SK-N-SH (cell line): ENCODE measurements at regions not wholly inside any gene's neighbourhood (a gene's known extent, or its start where the extent isn't known, plus 50 kb on each side); places are given as distances from the start of the nearest gene placed in this dataset.

Experiments used
- CTCF ChIA-PET: fragments of 300-600, 350-600 bp; formaldehyde crosslinking; extraction: SDS; loops from one replicate; lab custom pipeline; 2021; lab: Yijun Ruan, JAX
- POLR2A ChIA-PET: fragments of 350-600 bp; sonication (Branson Sonifier 250); formaldehyde crosslinking; extraction: SDS; loops from one replicate; lab custom pipeline; 2020; ENCODE audit warnings: antibody characterized with exemption, inconsistent platforms; lab: Yijun Ruan, JAX
- DNase-seq: peaks from one replicate; pipeline ENCODE4 v3.0.0; 2012
- H2AFZ ChIP-seq: fragments of 200-600 bp; sonication (generic); 2 replicates; pipeline ENCODE4 v1.8.1; 2016; ENCODE audit warnings: antibody characterized with exemption, mild to moderate bottlenecking, low read depth
- H3F3A ChIP-seq: fragments of 200-600 bp; sonication (generic); replicated peaks from 2 replicates; pipeline ENCODE3; 2016; ENCODE audit warnings: antibody characterized with exemption, mild to moderate bottlenecking; ENCODE audit not compliant: insufficient read depth
- H3K27ac ChIP-seq, 2 experiments: fragments of 200-500 bp in 1 of 2; fragments of 200-600 bp in 1 of 2; sonication (Bioruptor generic) in 1 of 2; sonication (generic), shearing (Covaris generic) in 1 of 2; 2 replicates each; pipeline versions ENCODE4 v1.5.1 to v1.6.1; 2014 to 2016; ENCODE audit warnings: low read depth in 2 of 2, inconsistent platforms in 1 of 2, low read length in 1 of 2, mild to moderate bottlenecking in 1 of 2, mixed read lengths in 1 of 2
- H3K27me3 ChIP-seq: fragments of 200-600 bp; sonication (generic), shearing (Covaris generic); 2 replicates; pipeline ENCODE4 v1.6.1; 2016; ENCODE audit warnings: mixed run types; ENCODE audit not compliant: insufficient read depth
- H3K36me3 ChIP-seq, 2 experiments: fragments of 200-500 bp in 1 of 2; fragments of 200-600 bp in 1 of 2; sonication (Bioruptor generic) in 1 of 2; sonication (generic) in 1 of 2; replicated peaks in 1 of 2; 2 replicates each; pipeline versions ENCODE3 to v1.5.1; 2014 to 2016; ENCODE audit warnings: low read length in 1 of 2, mild to moderate bottlenecking in 1 of 2; ENCODE audit not compliant: insufficient read depth in 2 of 2, control insufficient read depth in 1 of 2
- H3K4me1 ChIP-seq, 2 experiments: fragments of 200-500 bp in 1 of 2; fragments of 200-600 bp in 1 of 2; sonication (Bioruptor generic) in 1 of 2; sonication (generic), shearing (Covaris generic) in 1 of 2; 2 replicates each; pipeline versions ENCODE4 v1.5.1 to v1.6.1; 2014 to 2016; ENCODE audit warnings: low read depth in 1 of 2, low read length in 1 of 2, mixed run types in 1 of 2; ENCODE audit not compliant: insufficient read depth in 2 of 2, control insufficient read depth in 1 of 2
- H3K4me2 ChIP-seq: fragments of 200-600 bp; sonication (generic), shearing (Covaris generic); 2 replicates; pipeline ENCODE4 v1.6.1; 2017; ENCODE audit warnings: mixed run types
- H3K4me3 ChIP-seq, 2 experiments: fragments of 200-500 bp in 1 of 2; fragments of 200-600 bp in 1 of 2; sonication (Bioruptor generic) in 1 of 2; sonication (generic), shearing (Covaris generic) in 1 of 2; 2 replicates each; pipeline versions ENCODE4 v1.5.1 to v1.8.1; 2014 to 2016; ENCODE audit warnings: low read depth in 2 of 2, inconsistent platforms in 1 of 2, low read length in 1 of 2, mild to moderate bottlenecking in 1 of 2, mixed read lengths in 1 of 2, moderate library complexity in 1 of 2
- H3K79me2 ChIP-seq: fragments of 200-600 bp; sonication (generic); 2 replicates; pipeline ENCODE4 v1.8.1; 2017; ENCODE audit warnings: mild to moderate bottlenecking; ENCODE audit not compliant: insufficient read depth
- H3K9ac ChIP-seq: fragments of 200-600 bp; sonication (generic); 2 replicates; pipeline ENCODE4 v1.6.1; 2017; ENCODE audit warnings: mixed run types
- H3K9me2 ChIP-seq: fragments of 200-600 bp; sonication (generic); 2 replicates; pipeline ENCODE4 v1.6.1; 2017; ENCODE audit warnings: mixed run types
- H3K9me3 ChIP-seq: fragments of 200-600 bp; sonication (generic); 2 replicates; pipeline ENCODE4 v1.6.1; 2017; ENCODE audit warnings: mixed run types, mild to moderate bottlenecking, moderate library complexity
- H4K20me1 ChIP-seq: fragments of 200-600 bp; sonication (generic); 2 replicates; pipeline ENCODE4 v1.6.1; 2017; ENCODE audit warnings: mild to moderate bottlenecking, mixed run types; ENCODE audit not compliant: insufficient read depth
- CHD2 ChIP-seq: fragments of 150-350 bp; IDR thresholded peaks from 2 replicates; pipeline ENCODE4 v1.6.1; 2018; ENCODE audit warnings: low read length; ENCODE audit not compliant: partially characterized antibody
- EP300 ChIP-seq, 2 experiments: IDR thresholded peaks; 2 replicates each; pipeline versions ENCODE4 v1.4.0 to v1.6.1; 2012; ENCODE audit warnings: borderline replicate concordance in 1 of 2, low read depth in 1 of 2, low read length in 1 of 2
- EZH2phosphoT487 ChIP-seq: fragments of 200-600 bp; sonication (generic); IDR thresholded peaks from 2 replicates; pipeline ENCODE4 v1.6.1; 2017; ENCODE audit warnings: low read depth, mixed run types, mild to moderate bottlenecking, antibody characterized with exemption, moderate library complexity, borderline replicate concordance
- FOSL2 ChIP-seq: IDR thresholded peaks from 2 replicates; pipeline ENCODE4 v1.4.0; 2012; ENCODE audit warnings: low read depth, mild to moderate bottlenecking, moderate library complexity, borderline replicate concordance
- FOXJ3 ChIP-seq: sonication (generic); formaldehyde crosslinking; IDR thresholded peaks from 2 replicates; pipeline ENCODE4 v1.5.1; 2020; ENCODE audit warnings: mild to moderate bottlenecking, missing genetic modification reagents
- FOXM1 ChIP-seq: IDR thresholded peaks from 2 replicates; pipeline ENCODE4 v1.4.0; 2012; ENCODE audit warnings: low read depth, mild to moderate bottlenecking
- JUND ChIP-seq: IDR thresholded peaks from 2 replicates; pipeline ENCODE4 v1.4.0; 2012
- MAX ChIP-seq: IDR thresholded peaks from 2 replicates; pipeline ENCODE4 v1.4.0; 2012; ENCODE audit warnings: low read depth
- POLR2AphosphoS5 ChIP-seq: IDR thresholded peaks from 2 replicates; pipeline ENCODE4 v1.6.1; 2012; ENCODE audit warnings: low read depth, low read length
- RFX5 ChIP-seq: IDR thresholded peaks from 2 replicates; pipeline ENCODE4 v1.6.1; 2012; ENCODE audit warnings: mild to moderate bottlenecking, improper control_type of control experiment, low read length
- SMC3 ChIP-seq: IDR thresholded peaks from 2 replicates; pipeline ENCODE4 v1.6.1; 2012; ENCODE audit warnings: low read depth, low read length, improper control_type of control experiment
- TCF12 ChIP-seq: IDR thresholded peaks from 2 replicates; pipeline ENCODE4 v1.4.0; 2012
- TEAD4 ChIP-seq: IDR thresholded peaks from 2 replicates; pipeline ENCODE4 v1.4.0; 2012; ENCODE audit warnings: mild to moderate bottlenecking, borderline replicate concordance; ENCODE audit not compliant: insufficient read depth
- WGBS: methylation state at CpG from one replicate; pipeline ENCODE4 v1.1.6; 2017; ENCODE audit warnings: low lambda C conversion rate; 5-methylcytosine and 5-hydroxymethylcytosine counted together
- TF ChIP-seq, protein P1 (sequence below): fragments of 150-350 bp; IDR thresholded peaks from 2 replicates; pipeline ENCODE4 v1.6.1; 2016; ENCODE audit warnings: mild to moderate bottlenecking, low read depth, low read length
- TF ChIP-seq, protein P2 (sequence below): IDR thresholded peaks from 2 replicates; pipeline ENCODE4 v1.4.0; 2012; ENCODE audit warnings: low read depth, borderline replicate concordance

DNA sequence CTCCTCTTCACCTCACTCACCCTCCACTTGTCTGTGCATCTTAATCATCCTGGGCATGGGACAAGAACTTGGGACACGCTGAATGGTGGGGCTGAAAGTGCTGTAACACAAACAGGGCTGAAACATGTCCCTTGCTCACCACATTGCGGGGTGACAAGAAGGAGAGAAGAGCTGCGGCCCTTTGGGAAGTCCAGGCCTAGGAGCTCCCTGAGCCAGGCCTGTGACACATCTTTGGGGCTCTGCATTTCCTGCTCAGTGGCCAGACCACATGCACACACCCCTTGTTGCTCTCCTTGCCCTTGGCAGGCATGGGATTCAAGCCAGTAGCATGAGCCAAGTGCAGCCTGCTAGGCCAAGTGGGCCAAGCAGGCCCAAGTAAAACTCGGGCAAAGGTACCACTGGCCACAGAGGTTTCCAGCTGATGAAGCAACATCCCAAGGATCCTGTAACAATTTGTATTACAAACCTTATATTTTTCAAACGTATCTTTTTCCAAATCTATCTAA is 1384.3 kb upstream of the PCDH20 start:
- ChIA-PET POLR2A (no interaction called here), CTCF (interaction anchor here (0.9 kb wide), 1 partner anchor 38 kb away, joined by 3 read pairs; no protein-coding TSS in a partner anchor)
- Histone ChIP-seq H3K27me3 (no peaks in the 10 kb centered on the region), H2AFZ (no peak overlapping the region), H3K9ac (no peak overlapping the region), H3K9me3 (no peaks in the 10 kb centered on the region), H3K4me3 (no peak overlapping the region), H3K9me2 (no peaks in the 10 kb centered on the region), H3K27ac (no peak overlapping the region), H3K79me2 (no peaks in the 10 kb centered on the region), H3K36me3 (no peaks in the 10 kb centered on the region), H4K20me1 (no peaks in the 10 kb centered on the region), H3F3A (no peaks in the 10 kb centered on the region), H3K4me1 (no peaks in the 10 kb centered on the region), H3K4me2 (no peak overlapping the region)
- WGBS, result 56% methylated on average over 5 of the region's 5 CpGs
- no peak for DNase-seq
- TF ChIP-seq CHD2 (no peak), POLR2AphosphoS5 (no peak), MAX (no peak), FOSL2 (no peak)
- TF ChIP-seq, protein P1, sequence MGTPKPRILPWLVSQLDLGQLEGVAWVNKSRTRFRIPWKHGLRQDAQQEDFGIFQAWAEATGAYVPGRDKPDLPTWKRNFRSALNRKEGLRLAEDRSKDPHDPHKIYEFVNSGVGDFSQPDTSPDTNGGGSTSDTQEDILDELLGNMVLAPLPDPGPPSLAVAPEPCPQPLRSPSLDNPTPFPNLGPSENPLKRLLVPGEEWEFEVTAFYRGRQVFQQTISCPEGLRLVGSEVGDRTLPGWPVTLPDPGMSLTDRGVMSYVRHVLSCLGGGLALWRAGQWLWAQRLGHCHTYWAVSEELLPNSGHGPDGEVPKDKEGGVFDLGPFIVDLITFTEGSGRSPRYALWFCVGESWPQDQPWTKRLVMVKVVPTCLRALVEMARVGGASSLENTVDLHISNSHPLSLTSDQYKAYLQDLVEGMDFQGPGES, result no peak

DNA sequence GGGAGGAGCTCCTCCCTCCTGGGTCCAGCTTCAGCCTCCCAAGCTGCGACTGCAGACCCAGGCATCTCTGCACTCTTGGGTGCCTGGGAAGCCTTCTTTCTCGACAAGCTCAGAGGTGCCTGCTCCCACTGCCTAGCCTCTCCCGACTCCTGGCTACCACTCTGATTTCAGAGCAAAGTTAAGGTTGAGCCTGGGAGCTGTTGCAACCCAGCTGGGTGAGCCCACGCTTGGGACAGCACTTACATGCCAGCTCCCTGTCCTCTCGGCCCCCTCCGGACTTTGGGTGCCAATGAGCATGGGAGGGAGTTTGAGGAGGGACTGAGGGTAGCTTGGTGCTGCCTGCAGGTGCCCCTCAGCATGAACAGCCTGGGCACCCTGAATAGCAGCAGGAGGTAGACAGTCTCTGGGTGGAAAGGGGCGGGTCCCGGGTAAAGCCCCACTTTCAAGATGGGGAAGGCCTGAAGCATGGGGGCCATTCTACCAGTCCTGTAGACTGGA is 1383.4 kb upstream of the PCDH20 start:
- ChIA-PET POLR2A (no interaction called here), CTCF (no interaction called here)
- H3K9me2 ChIP-seq, result no peaks in the 10 kb centered on the region
- no peaks in the 10 kb centered on the region for H4K20me1 ChIP-seq
- no peaks in the 10 kb centered on the region for H3F3A ChIP-seq
- no peak overlapping the region for H2AFZ ChIP-seq
- no peak overlapping the region for H3K9ac ChIP-seq
- no peak overlapping the region for H3K4me2 ChIP-seq
- no peaks in the 10 kb centered on the region for H3K27me3 ChIP-seq
- no peaks in the 10 kb centered on the region; a peak in 1 of 4 replicates for H3K4me1 ChIP-seq
- WGBS, result 66% methylated on average over 7 of the region's 8 CpGs
- no peaks in the 10 kb centered on the region for H3K9me3 ChIP-seq
- H3K36me3 ChIP-seq, result no peaks in the 10 kb centered on the region
- no peak overlapping the region for H3K27ac ChIP-seq
- TF ChIP-seq EZH2phosphoT487 (no peak), FOXM1 (no peak), JUND (no peak), RFX5 (no peak), TEAD4 (no peak), POLR2AphosphoS5 (no peak), MAX (no peak), TCF12 (no peak), SMC3 (no peak), EP300 (IDR thresholded peaks at IDR 0.05; ENCODE audit: borderline replicate concordance in 1 of 2, low read depth in 1 of 2, low read length in 1 of 2) (no peak), CHD2 (no peak), FOXJ3 (CRISPR knock-in tag) (no peak)
- TF ChIP-seq, protein P2, sequence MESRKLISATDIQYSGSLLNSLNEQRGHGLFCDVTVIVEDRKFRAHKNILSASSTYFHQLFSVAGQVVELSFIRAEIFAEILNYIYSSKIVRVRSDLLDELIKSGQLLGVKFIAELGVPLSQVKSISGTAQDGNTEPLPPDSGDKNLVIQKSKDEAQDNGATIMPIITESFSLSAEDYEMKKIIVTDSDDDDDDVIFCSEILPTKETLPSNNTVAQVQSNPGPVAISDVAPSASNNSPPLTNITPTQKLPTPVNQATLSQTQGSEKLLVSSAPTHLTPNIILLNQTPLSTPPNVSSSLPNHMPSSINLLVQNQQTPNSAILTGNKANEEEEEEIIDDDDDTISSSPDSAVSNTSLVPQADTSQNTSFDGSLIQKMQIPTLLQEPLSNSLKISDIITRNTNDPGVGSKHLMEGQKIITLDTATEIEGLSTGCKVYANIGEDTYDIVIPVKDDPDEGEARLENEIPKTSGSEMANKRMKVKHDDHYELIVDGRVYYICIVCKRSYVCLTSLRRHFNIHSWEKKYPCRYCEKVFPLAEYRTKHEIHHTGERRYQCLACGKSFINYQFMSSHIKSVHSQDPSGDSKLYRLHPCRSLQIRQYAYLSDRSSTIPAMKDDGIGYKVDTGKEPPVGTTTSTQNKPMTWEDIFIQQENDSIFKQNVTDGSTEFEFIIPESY, result no peak
- DNase-seq, result no peak
- no peak overlapping the region for H3K4me3 ChIP-seq
- no peaks in the 10 kb centered on the region for H3K79me2 ChIP-seq
